Stimulated activated CD4-positive, alpha-beta T cell treated with anti-CD3 and anti-CD28 coated beads, Interleukin-4, amount 100 ng/mL, for 4 hours (primary cell): ENCODE measurements at regions not wholly inside any gene's neighbourhood (a gene's known extent, or its start where the extent isn't known, plus 50 kb on each side); places are given as distances from the start of the nearest gene placed in this dataset.
"Not testable (repeated sequence)": the region's sequence is repeated elsewhere in the genome, so short reads cannot be mapped to it uniquely, and the experiment has no call there.

Experiments used
- DNase-seq, 2 experiments: peaks; one replicate each; pipeline ENCODE4 v3.0.0-alpha.2; 2020

- DNase-seq = not testable (repeated sequence)
These were observed 132.8 kb upstream of the STARD13 start for GRCh38 chr13:33418224-33418953.

- DNase-seq = not testable (repeated sequence)
These were observed 134.6 kb upstream of the STARD13 start for GRCh38 chr13:33420117-33420516.

- no peak for DNase-seq
These were observed 140.6 kb upstream of the STARD13 start for GRCh38 chr13:33426131-33426530.

- no peak for DNase-seq
These were observed 147.8 kb upstream of the STARD13 start for GRCh38 chr13:33433316-33433715.

- DNase-seq = no peak
These were observed 149.1 kb upstream of the STARD13 start for GRCh38 chr13:33434676-33435075.

GRCh38 chr13:33435207-33435606 is 149.7 kb upstream of the STARD13 start:
- no peak for DNase-seq

- no peak for DNase-seq
These were observed 153.4 kb upstream of the STARD13 start for GRCh38 chr13:33438918-33439317.

GRCh38 chr13:33441015-33441414 is 155.5 kb upstream of the STARD13 start:
- DNase-seq = no peak

- no peak for DNase-seq
These were observed 159.5 kb upstream of the STARD13 start for GRCh38 chr13:33445024-33445423.

- no peak for DNase-seq
These were observed 159.9 kb upstream of the STARD13 start for GRCh38 chr13:33445476-33445875.

- DNase-seq = no peak
These were observed 161.5 kb upstream of the STARD13 start for GRCh38 chr13:33446821-33447725.

- no peak for DNase-seq
These were observed 163.3 kb upstream of the STARD13 start for GRCh38 chr13:33448889-33449288.

GRCh38 chr13:33450956-33451709 is 165.6 kb upstream of the STARD13 start:
- DNase-seq = no peak

GRCh38 chr13:33452873-33453517 is 167.4 kb upstream of the STARD13 start:
- DNase-seq = no peak

- DNase-seq = no peak
These were observed 168.4 kb upstream of the STARD13 start for GRCh38 chr13:33453936-33454335.

GRCh38 chr13:33454844-33455705 is 169.5 kb upstream of the STARD13 start:
- no peak for DNase-seq

- DNase-seq = no peak
These were observed 174.1 kb upstream of the STARD13 start for GRCh38 chr13:33459702-33460101.

- DNase-seq = no peak
These were observed 176.6 kb upstream of the STARD13 start for GRCh38 chr13:33462109-33462508.

GRCh38 chr13:33464345-33464744 is 178.8 kb upstream of the STARD13 start:
- no peak for DNase-seq

- no peak for DNase-seq
These were observed 180.7 kb upstream of the STARD13 start for GRCh38 chr13:33466262-33466661.

GRCh38 chr13:33467556-33467955 is 182.0 kb upstream of the STARD13 start:
- DNase-seq = no peak

GRCh38 chr13:33471204-33471603 is 185.6 kb upstream of the STARD13 start:
- DNase-seq = no peak
